ENCODE measurements at regions not wholly inside any gene's neighbourhood (a gene's known extent, or its start where the extent isn't known, plus 50 kb on each side); places are given as distances from the start of the nearest gene placed in this dataset.

DNA sequence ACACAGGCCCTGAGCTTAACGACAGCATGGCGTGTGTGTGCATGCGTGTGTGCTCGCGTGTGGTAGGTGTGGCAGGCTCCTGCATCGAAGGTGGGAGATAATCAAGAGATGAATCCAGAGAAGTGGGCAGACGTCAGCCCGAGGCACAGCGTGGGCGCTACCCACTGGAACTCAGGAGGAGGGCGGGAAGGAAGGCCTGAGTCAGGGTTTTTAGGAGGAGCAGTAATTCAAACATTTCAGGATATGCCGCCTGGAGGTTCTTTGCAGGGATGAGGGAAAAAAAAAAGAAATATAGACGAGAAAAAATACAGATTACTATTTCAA lies 66.3 kb upstream of the STX18 start:
- 71 to 84% methylated on average over 12 to 13 of the region's 13 CpGs for WGBS, 2 donors
- Histone ChIP-seq H3K27me3 (no peaks in the 10 kb centered on the region), H3K4me3 (no peak overlapping the region), H3K9me3 (no peaks in the 10 kb centered on the region), H3K4me1 (no peaks in the 10 kb centered on the region), H3K27ac (no peak overlapping the region), H3K36me3 (no peaks in the 10 kb centered on the region)
- DNase-seq, result no peak
- no peak for TF ChIP-seq POLR2A (IDR thresholded peaks at IDR 0.05)
- TF ChIP-seq, protein P1, sequence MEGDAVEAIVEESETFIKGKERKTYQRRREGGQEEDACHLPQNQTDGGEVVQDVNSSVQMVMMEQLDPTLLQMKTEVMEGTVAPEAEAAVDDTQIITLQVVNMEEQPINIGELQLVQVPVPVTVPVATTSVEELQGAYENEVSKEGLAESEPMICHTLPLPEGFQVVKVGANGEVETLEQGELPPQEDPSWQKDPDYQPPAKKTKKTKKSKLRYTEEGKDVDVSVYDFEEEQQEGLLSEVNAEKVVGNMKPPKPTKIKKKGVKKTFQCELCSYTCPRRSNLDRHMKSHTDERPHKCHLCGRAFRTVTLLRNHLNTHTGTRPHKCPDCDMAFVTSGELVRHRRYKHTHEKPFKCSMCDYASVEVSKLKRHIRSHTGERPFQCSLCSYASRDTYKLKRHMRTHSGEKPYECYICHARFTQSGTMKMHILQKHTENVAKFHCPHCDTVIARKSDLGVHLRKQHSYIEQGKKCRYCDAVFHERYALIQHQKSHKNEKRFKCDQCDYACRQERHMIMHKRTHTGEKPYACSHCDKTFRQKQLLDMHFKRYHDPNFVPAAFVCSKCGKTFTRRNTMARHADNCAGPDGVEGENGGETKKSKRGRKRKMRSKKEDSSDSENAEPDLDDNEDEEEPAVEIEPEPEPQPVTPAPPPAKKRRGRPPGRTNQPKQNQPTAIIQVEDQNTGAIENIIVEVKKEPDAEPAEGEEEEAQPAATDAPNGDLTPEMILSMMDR (IDR thresholded peaks at IDR 0.05), result no peak
- intact Hi-C loops (cut with DNase I), result no loop called here

DNA sequence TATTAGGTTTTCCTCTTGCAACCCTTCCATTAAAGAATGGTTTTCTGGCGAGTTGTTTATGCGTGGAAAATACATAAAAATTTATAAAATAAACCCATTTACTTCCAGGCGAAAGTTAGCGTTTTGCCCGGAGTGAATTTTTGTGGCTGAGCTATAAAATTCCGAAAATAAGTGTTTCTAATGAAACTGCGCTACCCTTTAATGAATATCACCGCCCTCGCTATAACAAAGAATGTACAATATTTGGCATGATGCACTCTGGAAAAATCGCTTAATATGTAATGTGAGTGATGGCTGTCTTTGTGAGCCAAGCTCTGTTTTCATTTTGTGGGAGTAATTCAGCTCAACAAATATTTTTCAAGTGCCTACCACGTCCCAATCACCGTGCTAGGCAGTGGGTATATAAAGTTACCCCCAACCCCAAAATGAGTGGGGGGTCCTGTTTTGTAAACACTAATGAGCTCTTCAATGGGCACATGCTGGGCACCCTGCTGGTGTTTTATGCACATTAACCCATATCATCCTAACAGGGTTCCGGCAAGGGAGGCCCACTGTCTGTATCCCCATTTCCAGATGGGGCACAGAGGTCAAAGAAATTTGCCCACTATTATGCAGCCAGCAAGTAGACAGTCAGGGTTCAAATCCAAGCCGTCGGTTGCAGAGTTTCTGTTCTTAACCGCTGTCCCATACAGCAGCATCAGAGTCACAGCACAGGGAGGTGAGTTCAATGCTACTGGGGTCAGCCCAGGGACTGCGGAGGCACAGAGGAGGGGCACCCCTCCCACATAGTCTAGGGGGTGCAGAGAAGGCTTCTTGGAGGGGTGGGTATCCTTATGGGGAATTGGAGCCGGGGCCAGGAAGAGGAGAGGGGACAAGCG lies 65.7 kb upstream of the STX18 start:
- TF ChIP-seq POLR2A (IDR thresholded peaks at IDR 0.05), result no peak
- TF ChIP-seq, protein P1 (IDR thresholded peaks at IDR 0.05), result no peak
- Histone ChIP-seq H3K4me1 (no peaks in the 10 kb centered on the region), H3K4me3 (no peak overlapping the region), H3K9me3 (no peaks in the 10 kb centered on the region), H3K27me3 (no peaks in the 10 kb centered on the region), H3K36me3 (no peaks in the 10 kb centered on the region), H3K27ac (no peak overlapping the region)
- no peak for DNase-seq
- intact Hi-C loops (cut with DNase I), result no loop called here
- WGBS, 2 donors, result 83 to 86% methylated on average over 14 of the region's 19 CpGs

DNA sequence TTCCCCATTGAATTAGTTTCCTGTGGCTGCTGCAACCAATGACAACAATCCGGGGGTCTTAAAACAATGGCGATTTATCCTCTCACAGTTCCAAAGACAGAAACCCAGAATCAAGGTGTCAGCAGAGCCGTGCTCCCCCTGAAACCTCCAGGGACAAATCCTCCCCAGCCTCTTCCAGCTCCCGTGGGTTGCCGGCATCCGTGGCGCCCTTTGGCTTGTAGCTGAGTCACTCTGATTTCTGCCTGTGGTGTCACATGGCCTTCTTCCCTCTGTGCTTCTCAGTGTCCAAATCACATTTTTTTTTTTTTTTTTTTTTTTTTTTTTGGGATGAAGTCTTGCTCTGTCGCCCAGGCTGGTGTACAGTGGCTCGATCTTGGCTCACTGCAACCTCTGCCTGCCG lies 64.5 kb upstream of the STX18 start:
- intact Hi-C loops (cut with DNase I), result no loop called here
- H3K4me3 ChIP-seq, result no peak overlapping the region
- 86 to 88% methylated on average over 10 of the region's 10 CpGs for WGBS, 2 donors
- no peaks in the 10 kb centered on the region for H3K27me3 ChIP-seq
- no peak for DNase-seq
- no peak overlapping the region for H3K27ac ChIP-seq
- H3K36me3 ChIP-seq, result no peaks in the 10 kb centered on the region
- H3K4me1 ChIP-seq, result no peaks in the 10 kb centered on the region
- no peaks in the 10 kb centered on the region for H3K9me3 ChIP-seq
- TF ChIP-seq, protein P1 (IDR thresholded peaks at IDR 0.05), result no peak
- TF ChIP-seq POLR2A (IDR thresholded peaks at IDR 0.05), result no peak

DNA sequence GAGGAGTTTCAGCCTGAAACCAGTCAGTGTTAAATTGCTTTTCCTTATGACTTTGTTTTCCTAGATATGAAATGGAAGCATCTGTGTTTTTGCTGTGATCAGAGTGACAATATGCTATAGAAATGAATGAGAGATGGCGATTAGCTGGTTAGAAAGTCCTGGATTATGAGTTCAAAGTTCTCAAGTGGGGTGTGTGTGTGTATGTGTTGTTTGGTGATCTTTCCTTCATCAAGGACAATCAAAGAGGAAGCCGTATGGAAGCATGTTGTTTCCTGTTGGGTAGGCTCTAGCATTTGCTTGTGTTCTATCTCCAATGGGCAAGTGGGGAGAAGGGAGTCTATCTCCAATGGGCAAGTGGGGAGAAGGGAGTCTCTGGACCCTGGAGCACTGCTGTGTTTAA lies 64.0 kb upstream of the STX18 start:
- intact Hi-C loops (cut with DNase I), result no loop called here

DNA sequence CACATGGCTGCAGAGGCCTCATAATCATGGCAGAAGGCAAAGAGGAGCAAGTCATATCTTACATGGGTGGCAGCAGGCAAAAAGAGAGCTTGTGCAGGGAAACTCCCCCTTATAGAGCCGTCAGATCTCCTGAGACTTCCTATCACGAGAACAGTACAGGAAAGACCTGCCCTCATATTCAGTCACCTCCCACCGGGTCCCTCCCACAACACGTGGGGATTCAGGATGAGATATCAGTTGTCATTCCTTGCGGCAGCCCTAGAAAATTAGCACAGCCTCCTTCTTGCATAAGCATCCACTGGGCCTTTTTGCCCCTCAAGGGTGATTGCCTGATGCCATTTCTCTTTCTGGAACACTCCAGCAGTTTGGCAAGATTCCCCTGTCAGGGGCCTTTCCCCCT lies 61.7 kb upstream of the STX18 start:
- Histone ChIP-seq H3K4me1 (no peaks in the 10 kb centered on the region), H3K4me3 (no peak overlapping the region), H3K27me3 (no peaks in the 10 kb centered on the region), H3K9me3 (no peaks in the 10 kb centered on the region), H3K27ac (no peak overlapping the region), H3K36me3 (no peaks in the 10 kb centered on the region)
- TF ChIP-seq, protein P1 (IDR thresholded peaks at IDR 0.05), result no peak
- TF ChIP-seq POLR2A (IDR thresholded peaks at IDR 0.05), result no peak
- WGBS, 2 donors, result 74 to 75% methylated on average over 5 of the region's 5 CpGs
- intact Hi-C loops (cut with DNase I), result no loop called here
- no peak for DNase-seq

More for the DNA sequence above, 64.0 kb upstream of the STX18 start:
- H3K27ac ChIP-seq, result no peak overlapping the region
- H3K4me1 ChIP-seq, result no peaks in the 10 kb centered on the region
- H3K27me3 ChIP-seq, result no peaks in the 10 kb centered on the region
- no peak for DNase-seq
- H3K4me3 ChIP-seq, result no peak overlapping the region
- H3K36me3 ChIP-seq, result no peaks in the 10 kb centered on the region
- no peak for TF ChIP-seq POLR2A (IDR thresholded peaks at IDR 0.05)
- TF ChIP-seq, protein P1 (IDR thresholded peaks at IDR 0.05), result no peak
- WGBS, 2 donors, result 78 to 83% methylated on average over 2 of the region's 2 CpGs
- no peaks in the 10 kb centered on the region for H3K9me3 ChIP-seq

Measured in esophagus squamous epithelium (tissue), 5 donors.